ENCODE measurements at regions not wholly inside any gene's neighbourhood (a gene's known extent, or its start where the extent isn't known, plus 50 kb on each side); places are given as distances from the start of the nearest gene placed in this dataset.

DNA sequence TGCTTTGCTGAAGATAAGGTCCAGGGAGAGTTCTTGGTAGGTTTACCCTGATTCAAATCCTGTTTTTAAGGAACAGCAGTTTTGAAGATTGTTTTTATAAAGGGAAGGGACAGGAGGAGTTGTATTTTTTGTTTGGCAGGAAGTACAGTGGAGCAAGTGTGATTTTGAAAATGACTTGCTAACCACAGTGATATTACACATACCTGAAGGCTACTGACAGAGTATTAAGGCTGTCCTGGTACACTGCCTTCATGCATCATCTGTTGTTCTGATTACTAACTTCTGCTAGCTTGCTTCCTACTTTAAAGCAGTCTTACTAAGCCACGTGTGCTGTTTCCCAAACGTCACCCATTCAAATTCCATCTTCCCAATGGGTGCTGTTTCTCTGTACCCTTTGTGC is 559.5 kb upstream of the SGCD start:
- TF ChIP-seq GATA3 (IDR thresholded peaks at IDR 0.05; ENCODE audit: low read depth, low read length) (no peak), GATA2 (IDR thresholded peaks at IDR 0.05; ENCODE audit: low read depth, low read length) (no peak)

Measured in SH-SY5Y (cell line).